Testis (tissue), 2 donors: ENCODE measurements at regions not wholly inside any gene's neighbourhood (a gene's known extent, or its start where the extent isn't known, plus 50 kb on each side); places are given as distances from the start of the nearest gene placed in this dataset.

ENCODE experiments used
- POLR2A ChIP-seq: fragments of 450-650 bp; IDR thresholded peaks from one replicate; pipeline ENCODE4 v1.6.1; 2017; ENCODE audit warnings: antibody characterized with exemption, mild to moderate bottlenecking, moderate library complexity
- TF ChIP-seq, protein P1 (sequence below), 3 experiments: fragments of 450-650 bp in 2 of 3; fragments of 200-600 bp in 1 of 3; sonication (generic) in 1 of 3; IDR thresholded peaks; one replicate each; pipeline ENCODE4 v1.5.1; 2016 to 2019; ENCODE audit warnings: antibody characterized with exemption in 3 of 3, mild to moderate bottlenecking in 2 of 3, moderate library complexity in 1 of 3

DNA sequence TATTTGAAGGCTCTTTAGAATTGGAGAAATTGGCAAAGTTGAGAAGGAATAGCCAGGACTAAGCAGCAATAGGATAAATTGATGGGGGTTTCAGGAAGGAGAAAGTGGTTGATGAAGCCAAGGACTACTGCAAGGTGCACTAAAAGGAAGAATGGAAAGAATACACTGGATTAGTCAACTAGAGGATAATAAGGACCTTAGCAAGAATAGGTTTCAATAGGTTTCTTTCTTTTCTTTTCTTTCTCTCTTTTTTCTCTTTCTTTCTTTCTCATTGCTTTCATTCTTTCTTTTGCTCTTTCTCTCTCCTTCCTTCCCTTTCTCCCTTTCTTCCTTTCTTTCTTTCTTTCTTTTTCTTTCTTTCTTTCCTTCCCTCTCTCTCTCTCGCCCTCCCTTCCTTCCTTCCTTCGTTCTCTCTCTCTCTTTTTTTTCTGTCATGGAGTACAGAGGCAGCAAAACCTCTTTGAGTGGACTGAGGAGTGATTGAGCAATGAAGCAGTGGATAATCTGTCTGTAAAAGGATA is 234.4 kb upstream of the TMC3 start:
- TF ChIP-seq, protein P1, sequence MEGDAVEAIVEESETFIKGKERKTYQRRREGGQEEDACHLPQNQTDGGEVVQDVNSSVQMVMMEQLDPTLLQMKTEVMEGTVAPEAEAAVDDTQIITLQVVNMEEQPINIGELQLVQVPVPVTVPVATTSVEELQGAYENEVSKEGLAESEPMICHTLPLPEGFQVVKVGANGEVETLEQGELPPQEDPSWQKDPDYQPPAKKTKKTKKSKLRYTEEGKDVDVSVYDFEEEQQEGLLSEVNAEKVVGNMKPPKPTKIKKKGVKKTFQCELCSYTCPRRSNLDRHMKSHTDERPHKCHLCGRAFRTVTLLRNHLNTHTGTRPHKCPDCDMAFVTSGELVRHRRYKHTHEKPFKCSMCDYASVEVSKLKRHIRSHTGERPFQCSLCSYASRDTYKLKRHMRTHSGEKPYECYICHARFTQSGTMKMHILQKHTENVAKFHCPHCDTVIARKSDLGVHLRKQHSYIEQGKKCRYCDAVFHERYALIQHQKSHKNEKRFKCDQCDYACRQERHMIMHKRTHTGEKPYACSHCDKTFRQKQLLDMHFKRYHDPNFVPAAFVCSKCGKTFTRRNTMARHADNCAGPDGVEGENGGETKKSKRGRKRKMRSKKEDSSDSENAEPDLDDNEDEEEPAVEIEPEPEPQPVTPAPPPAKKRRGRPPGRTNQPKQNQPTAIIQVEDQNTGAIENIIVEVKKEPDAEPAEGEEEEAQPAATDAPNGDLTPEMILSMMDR (IDR thresholded peaks at IDR 0.05) = no peak
- no peak for TF ChIP-seq POLR2A
